A673 (cell line): ENCODE measurements at regions not wholly inside any gene's neighbourhood (a gene's known extent, or its start where the extent isn't known, plus 50 kb on each side); places are given as distances from the start of the nearest gene placed in this dataset.

Experiments used
- EZH2 ChIP-seq: fragments of 200-600 bp; sonication (generic); IDR thresholded peaks from 2 replicates; pipeline ENCODE4 v1.6.1; 2017; ENCODE audit warnings: borderline replicate concordance, low read depth, mild to moderate bottlenecking, mixed read lengths, antibody characterized with exemption, low read length; ENCODE audit not compliant: poor library complexity, severe bottlenecking
- TF ChIP-seq, protein P1 (sequence below): fragments of 300-800, 200-600 bp; sonication (generic); conservative IDR thresholded peaks from 2 replicates; pipeline ENCODE4 v1.5.1; 2017; ENCODE audit warnings: low read depth, mild to moderate bottlenecking, antibody characterized with exemption, low read length, moderate library complexity, mixed read lengths

DNA sequence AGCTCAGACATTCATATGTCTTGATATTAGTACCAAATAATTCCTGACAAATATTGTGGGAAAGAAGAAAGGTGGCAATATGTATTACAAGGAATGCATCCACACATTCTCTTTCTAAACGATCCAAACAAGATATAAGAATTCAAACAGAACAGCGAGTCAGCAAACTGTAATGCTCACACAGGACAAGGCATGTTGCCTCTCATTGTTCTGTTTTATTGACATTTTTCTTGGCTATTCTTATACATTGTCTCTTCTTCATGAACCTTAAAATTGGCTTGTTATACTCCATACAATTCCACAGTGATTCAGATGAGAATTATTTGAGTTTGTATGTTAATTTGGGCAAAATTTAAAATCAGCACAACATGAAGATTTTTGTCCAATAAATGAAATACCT is 189.1 kb downstream of the HS3ST3B1 start:
- TF ChIP-seq, protein P1, sequence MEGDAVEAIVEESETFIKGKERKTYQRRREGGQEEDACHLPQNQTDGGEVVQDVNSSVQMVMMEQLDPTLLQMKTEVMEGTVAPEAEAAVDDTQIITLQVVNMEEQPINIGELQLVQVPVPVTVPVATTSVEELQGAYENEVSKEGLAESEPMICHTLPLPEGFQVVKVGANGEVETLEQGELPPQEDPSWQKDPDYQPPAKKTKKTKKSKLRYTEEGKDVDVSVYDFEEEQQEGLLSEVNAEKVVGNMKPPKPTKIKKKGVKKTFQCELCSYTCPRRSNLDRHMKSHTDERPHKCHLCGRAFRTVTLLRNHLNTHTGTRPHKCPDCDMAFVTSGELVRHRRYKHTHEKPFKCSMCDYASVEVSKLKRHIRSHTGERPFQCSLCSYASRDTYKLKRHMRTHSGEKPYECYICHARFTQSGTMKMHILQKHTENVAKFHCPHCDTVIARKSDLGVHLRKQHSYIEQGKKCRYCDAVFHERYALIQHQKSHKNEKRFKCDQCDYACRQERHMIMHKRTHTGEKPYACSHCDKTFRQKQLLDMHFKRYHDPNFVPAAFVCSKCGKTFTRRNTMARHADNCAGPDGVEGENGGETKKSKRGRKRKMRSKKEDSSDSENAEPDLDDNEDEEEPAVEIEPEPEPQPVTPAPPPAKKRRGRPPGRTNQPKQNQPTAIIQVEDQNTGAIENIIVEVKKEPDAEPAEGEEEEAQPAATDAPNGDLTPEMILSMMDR = no peak
- TF ChIP-seq EZH2 = no peak
